CD4-positive, alpha-beta T cell treated with Interleukin-15 for 4 hours (primary cell): ENCODE measurements at regions not wholly inside any gene's neighbourhood (a gene's known extent, or its start where the extent isn't known, plus 50 kb on each side); places are given as distances from the start of the nearest gene placed in this dataset.

Experiments
- DNase-seq: peaks from one replicate; pipeline ENCODE4 v3.0.0-alpha.2; 2020; ENCODE audit warnings: low spot score

- DNase-seq = no peak
Measured at GRCh38 chr1:244220410-244220809, 169.3 kb downstream of the ZBTB18 start.

GRCh38 chr1:244221991-244222390 lies 170.9 kb downstream of the ZBTB18 start:
- no peak for DNase-seq

GRCh38 chr1:244224487-244225430 lies 173.7 kb downstream of the ZBTB18 start:
- DNase-seq = no peak

GRCh38 chr1:244226435-244226834 lies 175.4 kb downstream of the ZBTB18 start:
- DNase-seq = no peak

GRCh38 chr1:244230470-244230869 lies 179.4 kb downstream of the ZBTB18 start:
- DNase-seq = no peak

GRCh38 chr1:244231193-244231571 lies 180.1 kb downstream of the ZBTB18 start:
- DNase-seq = no peak

GRCh38 chr1:244231572-244232315 lies 180.7 kb downstream of the ZBTB18 start:
- DNase-seq = no peak

- DNase-seq = no peak
Measured at GRCh38 chr1:244234009-244234643, 183.0 kb downstream of the ZBTB18 start.

GRCh38 chr1:244235157-244235556 lies 184.1 kb downstream of the ZBTB18 start:
- no peak for DNase-seq

- no peak for DNase-seq
Measured at GRCh38 chr1:244236101-244236500, 185.0 kb downstream of the ZBTB18 start.

GRCh38 chr1:244236721-244237120 lies 185.6 kb downstream of the ZBTB18 start:
- no peak for DNase-seq

GRCh38 chr1:244237445-244237844 lies 186.4 kb downstream of the ZBTB18 start:
- DNase-seq = no peak

GRCh38 chr1:244239261-244239770 lies 188.2 kb downstream of the ZBTB18 start:
- no peak for DNase-seq

- DNase-seq = no peak
Measured at GRCh38 chr1:244241438-244241837, 190.4 kb downstream of the ZBTB18 start.

- DNase-seq = no peak
Measured at GRCh38 chr1:244242446-244242845, 191.4 kb downstream of the ZBTB18 start.

GRCh38 chr1:244246334-244246733 lies 195.3 kb downstream of the ZBTB18 start:
- no peak for DNase-seq

- no peak for DNase-seq
Measured at GRCh38 chr1:244248426-244248825, 197.3 kb downstream of the ZBTB18 start.

GRCh38 chr1:244252211-244252610 lies 199.5 kb downstream of the ADSS2 start:
- no peak for DNase-seq

- DNase-seq = peak; percentile 4
Measured at GRCh38 chr1:244254467-244254866, 197.2 kb downstream of the ADSS2 start.

- DNase-seq = no peak
Measured at GRCh38 chr1:244255426-244255965, 196.2 kb downstream of the ADSS2 start.

- no peak for DNase-seq
Measured at GRCh38 chr1:244256086-244256676, 195.5 kb downstream of the ADSS2 start.

- no peak for DNase-seq
Measured at GRCh38 chr1:244264163-244264562, 187.5 kb downstream of the ADSS2 start.
